Head of caudate nucleus (tissue), 42 donors: ENCODE measurements at regions not wholly inside any gene's neighbourhood (a gene's known extent, or its start where the extent isn't known, plus 50 kb on each side); places are given as distances from the start of the nearest gene placed in this dataset.
A peak's percentile ranks its signal among the peaks of the same experiment; 100 is the strongest.

Experiments
- DNase-seq, 42 donors: peaks; one replicate each; pipeline versions ENCODE4 v3.0.0 to v3.0.0-alpha.2; 2020 to 2021; ENCODE audit warnings: mixed read lengths in 7 of 42
- intact Hi-C: fragments of 100-400 bp; cut with DNase I; formaldehyde crosslinking; loops from one replicate; pipeline ENCODE4 v1.15.0; 2022

DNA sequence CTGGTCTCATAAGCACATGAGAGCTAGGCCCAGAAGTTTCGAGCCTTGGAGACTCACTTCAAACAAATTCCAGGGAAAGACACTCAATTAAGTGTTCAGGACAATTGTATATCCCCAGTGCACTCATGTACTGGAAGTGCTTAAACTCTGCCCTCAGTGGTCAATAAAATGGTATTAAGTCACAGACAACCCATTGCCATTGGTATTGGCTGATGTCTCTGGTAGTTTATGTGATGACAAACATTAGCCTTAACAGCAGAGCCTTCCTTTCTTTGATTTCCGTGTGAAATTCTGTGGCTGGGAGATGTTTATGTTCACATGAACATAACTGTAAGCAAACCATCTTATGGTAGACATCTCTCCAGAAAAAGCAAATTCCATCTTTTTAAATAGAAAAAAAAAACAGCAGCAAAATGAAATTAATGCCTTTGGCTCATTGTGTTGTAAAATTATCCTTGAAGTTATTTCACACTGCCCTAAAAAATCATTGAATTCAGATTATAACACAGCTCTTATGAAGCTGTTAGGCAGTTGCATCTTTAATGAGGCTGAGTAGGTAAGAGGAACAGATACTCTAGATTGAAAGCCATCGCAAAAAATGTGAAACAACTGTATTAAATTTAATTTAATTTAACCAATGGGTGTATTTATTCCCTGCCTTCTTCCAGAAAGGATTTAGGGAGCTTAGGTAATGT is 216.2 kb upstream of the PLEKHG7 start:
- DNase-seq: no peak
- intact Hi-C loops: no loop called here

DNA sequence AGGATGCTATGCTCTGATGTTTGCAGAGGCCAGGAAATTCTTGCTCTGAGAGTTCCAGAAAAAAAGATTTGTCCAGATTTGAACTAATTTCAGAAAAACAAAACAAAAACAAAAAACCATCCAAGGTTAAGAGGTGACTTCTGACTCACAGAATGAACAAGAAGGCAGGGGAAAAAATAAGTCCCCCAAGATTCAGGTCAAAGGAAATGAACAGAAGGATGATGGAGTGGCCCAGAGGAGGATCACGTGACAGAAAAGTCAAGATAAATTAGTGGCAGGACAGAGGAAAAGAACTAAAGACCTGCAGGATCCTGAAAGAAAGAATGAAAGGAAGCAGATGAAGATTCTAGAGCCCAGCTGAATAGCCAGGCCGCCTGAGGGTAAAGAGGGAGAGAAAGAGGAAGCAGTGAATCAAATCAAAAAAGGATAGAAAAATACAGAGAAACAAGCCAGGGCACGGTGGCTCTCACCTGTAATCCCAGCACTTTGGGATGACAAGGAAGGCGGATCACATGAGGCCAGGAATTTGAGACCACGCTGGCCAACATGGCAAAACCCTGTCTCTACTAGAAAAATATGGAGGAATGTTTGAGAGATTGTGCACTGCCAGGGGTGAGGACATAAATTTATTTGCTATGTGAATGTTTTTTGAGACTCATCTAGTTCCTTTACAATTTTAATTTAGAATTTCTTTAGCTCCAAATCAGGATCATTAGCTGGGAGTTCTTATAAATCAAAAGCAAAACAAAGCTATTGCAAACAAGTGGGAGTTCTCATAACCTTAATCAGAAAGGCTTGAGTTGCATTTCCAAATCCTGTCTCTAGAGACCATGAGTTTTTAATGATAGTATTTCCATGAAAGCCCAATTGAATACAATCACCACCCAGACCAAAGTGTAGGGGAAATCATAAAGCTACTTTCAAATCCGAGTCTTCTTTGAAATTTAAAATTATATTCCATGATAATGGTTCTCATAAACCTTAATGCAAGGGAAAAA is 217.1 kb upstream of the PLEKHG7 start:
- no peak for DNase-seq
- intact Hi-C loops: no loop called here

DNA sequence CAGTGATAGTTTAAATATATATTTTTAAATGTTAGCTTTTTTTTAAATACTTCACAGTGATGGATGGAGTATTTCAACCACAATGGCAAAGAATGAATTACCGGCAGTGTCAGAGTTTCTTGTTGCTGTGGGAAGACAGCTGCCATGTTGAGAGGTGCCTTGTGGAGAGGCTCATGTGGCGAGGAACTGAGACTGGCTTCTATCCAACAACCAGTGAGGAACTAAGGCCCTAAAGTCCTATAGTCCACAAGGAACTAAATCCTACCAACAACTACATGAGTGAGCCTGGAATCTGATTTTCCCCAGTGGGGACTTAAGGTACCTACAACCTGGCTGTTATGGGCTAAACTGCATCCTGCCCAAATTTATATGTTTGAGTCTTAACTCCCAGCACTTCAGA is 220.2 kb upstream of the PLEKHG7 start:
- intact Hi-C loops: no loop called here
- DNase-seq: peak in 1 of 42 donors; percentile 3

DNA sequence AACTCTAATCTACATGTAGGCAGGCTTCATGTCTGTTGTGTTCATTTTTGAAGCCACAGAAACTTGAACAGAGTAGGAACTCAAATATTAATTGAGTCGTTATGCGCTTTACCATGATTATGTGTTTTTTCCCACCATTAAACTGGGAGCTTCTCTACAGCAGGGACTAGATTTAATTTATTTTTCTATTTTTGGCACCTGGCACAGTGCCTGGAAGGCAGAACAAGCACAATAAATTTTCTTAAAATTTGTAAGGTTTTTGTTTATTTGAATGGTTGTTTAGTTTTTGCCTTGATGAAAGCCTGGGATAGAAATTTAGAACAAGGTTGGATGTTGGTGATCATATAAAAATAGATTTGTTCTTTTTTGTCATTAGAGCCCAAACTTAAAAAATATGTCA is 221.7 kb upstream of the PLEKHG7 start:
- no peak for DNase-seq

DNA sequence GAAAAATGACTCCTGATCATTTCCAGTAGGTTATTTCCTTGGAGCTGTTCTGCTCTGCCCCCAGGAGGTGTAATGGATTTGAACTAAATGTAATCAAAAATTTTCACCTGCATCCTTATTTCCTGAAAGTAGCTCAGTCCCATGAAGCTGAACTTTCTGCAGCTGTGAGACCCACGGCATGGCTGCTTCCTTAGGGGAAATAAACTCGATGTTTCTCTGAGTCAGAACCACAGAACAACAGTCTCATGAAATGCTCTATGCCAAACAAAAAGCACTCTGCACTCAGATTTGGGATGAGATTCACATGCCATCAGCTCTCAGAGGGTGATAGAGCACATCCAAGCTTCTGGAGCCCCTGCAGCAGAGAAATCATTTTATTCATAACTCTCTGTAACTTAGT is 224.1 kb upstream of the PLEKHG7 start:
- intact Hi-C loops: no loop called here
- no peak for DNase-seq

More for the DNA sequence above, 221.7 kb upstream of the PLEKHG7 start:
- intact Hi-C loops: no loop called here

DNA sequence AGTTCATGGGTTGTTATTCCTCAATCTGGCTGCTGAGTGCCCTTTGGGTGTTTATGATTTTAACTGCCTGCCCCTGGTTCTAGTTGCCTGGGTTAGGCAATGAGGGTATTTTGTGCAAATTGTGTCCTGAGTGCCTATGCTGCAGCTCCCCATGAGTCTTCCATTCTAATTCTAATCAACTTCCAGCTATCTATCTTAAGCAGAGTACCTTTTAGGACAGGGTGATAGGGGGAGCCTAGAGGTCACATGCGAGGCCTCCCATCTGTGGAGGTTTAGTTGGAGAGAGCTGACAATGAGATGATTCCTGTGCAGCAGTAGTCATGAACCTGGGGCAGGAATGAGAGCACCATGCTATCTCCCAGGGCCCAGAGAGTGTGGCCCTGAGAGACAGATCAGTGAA is 225.9 kb upstream of the PLEKHG7 start:
- intact Hi-C loops: no loop called here

DNA sequence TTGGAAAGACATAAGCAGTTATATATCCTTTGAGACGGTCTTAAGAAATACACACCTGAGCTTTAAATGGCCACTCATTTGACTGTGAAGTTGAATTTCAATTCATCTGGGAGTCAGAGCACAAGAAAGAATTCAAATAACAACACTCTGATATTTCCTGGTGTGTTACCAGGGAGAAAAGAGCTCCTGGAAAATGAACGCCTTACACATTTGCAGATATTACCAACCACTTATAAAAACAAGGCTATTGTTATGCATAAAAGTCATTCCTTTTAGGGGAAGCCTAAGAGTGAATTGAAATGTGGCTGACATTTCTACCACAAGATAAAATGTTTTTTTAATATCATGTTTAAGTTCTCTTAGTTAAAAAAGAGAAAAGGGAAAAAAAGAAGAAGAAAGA is 229.2 kb upstream of the PLEKHG7 start:
- DNase-seq: no peak
- intact Hi-C loops: no loop called here

More for the DNA sequence above, 225.9 kb upstream of the PLEKHG7 start:
- no peak for DNase-seq

DNA sequence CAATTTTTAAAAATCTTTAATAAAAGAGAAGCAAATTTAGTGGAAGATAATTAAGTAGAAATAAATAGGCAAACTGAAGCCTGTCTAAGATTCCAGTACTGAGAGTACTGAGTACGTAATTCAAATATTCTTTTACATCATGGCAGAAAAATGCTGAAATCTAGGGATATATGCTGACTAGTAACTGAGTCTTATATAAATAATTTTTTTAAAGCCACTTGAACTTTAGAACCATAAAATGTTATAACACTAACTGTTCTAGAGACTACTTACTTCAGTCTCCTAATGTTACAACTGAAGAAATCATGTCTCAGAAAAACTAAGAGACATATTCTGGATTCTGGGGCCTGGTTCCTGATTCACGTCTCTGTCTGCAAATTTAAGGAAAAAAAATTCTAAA is 230.6 kb upstream of the PLEKHG7 start:
- intact Hi-C loops: no loop called here
- DNase-seq: no peak

DNA sequence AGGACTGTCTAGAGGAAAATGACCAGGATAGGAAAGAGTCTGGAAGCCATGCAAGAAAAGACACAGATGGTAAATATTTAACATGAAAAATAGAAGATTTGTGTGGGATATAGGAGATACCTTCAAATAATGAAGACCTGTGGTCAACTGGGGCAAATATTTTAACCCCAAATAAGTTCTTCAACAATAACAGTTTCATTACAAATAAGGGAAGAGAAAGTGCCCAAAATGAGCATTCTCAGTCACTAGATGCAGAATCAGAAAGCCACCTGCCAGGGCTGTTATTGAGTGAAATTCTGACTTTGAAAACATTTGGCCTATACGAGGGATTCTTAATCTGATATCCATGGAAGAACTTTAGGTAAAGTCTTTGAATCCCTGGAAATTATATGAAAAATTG is 231.2 kb upstream of the PLEKHG7 start:
- DNase-seq: no peak
- intact Hi-C loops: no loop called here

DNA sequence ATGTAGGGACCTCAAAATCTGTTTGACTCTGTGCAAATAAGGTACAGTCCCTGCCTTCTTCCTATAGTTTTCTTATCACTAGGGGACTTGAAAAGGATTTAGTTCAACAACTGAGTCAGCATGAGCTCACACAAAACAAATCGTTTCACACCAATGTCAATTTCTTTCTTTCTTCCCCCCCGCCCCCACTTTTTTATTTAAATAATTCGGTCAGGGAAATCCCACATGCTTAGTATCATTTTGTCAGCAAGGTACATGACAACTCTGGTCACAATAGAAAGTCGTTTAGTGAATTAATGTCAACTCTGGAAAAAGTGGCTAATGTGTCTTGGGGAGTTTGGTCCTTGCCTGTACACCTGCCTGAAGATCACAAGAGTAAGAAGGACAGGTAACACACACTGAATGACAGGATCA is 232.2 kb upstream of the PLEKHG7 start:
- no peak for DNase-seq
- intact Hi-C loops: no loop called here

DNA sequence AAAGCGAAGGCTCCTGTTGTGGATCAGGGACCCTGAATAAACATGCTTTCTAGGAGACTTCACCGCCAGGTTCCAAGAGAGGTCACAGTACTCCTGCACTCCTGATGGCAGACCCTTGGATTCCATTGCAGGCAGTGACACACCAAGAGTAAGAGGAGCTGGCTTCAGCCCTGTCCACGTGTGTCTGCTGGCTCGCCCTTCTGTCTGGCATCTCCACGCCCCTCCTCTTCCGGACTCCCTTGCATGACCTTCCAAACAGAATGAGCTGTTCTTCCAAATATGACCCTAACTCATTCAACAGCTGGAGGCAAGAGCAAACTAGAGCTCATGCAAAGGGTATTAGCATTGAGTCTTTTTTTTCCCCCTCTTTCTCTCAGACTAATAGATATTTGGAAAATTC is 233.0 kb upstream of the PLEKHG7 start:
- DNase-seq: peak in 2 of 42 donors; percentile 8 to 17
- intact Hi-C loops: no loop called here

DNA sequence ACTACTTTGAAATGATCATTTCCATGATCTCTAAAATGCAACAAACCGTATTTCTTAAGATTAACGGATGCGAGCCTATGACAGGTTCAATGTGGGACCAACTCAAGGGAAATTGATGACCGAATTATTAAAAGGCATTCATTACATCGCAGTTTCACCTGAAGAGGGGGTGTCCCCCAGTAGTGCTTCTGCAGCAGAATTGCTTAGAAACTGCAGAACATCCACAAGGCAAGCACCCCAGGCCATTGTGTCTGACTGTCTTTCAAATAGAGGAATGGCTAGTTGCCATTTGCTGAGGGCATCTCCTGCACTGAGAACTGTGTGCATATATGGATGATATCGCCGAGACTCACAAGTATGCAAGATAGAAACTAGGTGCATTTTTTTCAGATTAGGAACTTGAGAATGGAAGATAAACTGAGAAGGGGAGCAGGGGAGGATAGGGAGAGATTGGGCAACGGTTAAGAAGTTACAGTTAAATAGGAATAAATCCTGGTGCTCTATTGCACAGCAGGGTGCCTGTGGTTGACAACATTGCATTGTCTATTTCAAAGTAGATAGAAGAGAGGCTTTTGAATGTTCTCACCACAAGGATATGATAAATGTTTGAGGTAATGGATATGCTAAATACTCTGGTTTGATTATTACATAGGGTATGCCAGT is 234.3 kb upstream of the PLEKHG7 start:
- no peak for DNase-seq

DNA sequence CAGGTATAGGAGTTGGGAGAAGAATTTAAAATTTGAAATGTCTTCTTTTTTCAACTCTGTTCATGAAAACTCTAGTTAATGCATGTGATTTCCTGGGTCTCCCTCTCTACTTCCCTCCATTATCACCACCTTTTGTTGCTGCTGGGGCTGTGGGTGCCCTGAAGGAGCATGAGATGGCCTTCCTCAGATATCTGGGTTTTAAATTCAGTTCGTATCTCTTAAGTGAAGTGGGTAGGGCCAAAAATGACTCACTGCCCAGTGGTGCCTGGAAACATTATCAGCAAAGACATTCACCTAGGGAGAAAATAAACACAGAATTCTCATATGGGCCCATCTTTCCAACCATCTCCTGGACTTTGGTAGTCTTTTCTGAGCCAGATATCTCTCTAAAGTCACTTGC is 234.9 kb upstream of the PLEKHG7 start:
- intact Hi-C loops: no loop called here
- no peak for DNase-seq

More for the DNA sequence above, 234.3 kb upstream of the PLEKHG7 start:
- intact Hi-C loops: no loop called here

DNA sequence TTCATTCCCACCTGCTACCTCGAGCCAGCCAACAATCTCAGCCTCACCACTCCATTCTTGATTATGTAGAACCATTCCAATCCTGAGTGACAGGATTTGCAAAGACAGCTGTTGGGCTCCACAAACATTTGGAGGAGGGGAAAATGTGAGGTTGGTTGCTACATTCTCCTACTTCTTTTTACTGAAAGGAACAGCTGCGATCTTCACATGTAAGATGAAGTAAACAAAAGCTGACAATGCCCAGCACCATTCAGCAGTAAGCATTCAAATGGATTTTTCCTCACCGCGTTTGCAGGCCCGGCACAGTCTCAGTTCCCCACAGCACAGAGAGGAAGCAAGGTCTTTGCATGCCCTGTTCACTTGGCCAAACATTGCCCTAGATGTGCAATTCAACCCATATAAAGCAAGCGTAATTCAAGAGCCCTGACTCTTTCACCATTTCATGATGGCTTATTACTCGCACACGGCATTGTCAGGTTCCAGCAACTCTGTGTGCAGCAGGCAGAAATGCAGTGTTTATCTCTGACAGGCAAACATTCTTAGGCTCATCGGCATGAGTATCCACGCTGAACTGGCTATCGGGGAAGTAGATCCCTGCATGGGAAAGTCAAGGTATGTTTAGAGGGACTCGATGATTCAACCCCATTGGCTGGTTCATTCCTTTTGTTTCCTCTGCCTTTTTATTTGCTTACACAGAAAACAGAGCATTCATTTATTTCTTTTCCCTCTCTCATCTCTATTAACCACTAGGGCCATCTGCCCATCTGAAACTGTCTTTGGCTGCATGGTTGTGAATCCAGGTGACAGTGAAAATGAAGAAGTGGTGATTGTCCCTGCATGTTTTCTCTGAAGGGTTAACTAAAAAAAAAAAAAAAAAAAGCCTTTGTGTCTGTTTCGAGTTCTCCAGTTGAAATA is 236.1 kb upstream of the PLEKHG7 start:
- DNase-seq: peak in 37 of 42 donors; percentile 13 to 59 (median 35)
- intact Hi-C loops: no loop called here

DNA sequence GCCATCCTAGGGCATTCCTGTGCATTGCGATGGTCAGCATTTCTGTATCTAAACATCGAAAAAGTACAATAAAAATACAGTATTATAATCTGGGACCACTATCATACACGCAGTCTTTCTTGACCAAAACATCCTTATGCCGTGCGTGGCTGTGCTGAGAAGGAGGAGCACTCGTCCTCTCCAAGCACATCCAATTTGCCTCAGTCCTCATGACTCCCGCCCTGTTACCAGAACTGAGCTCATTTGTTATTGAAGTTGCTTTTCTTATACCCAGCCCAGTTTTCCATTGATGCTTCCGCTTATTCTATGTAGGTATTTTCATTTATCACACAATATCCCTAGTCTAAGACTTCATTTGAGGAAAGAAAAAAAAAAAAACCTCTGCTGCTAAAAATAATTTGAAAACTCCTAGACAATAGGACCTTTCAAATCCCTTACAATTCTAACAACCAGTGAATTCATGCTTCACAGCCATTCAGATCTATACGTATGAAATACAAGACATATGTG is 236.9 kb upstream of the PLEKHG7 start:
- intact Hi-C loops: no loop called here
- no peak for DNase-seq

DNA sequence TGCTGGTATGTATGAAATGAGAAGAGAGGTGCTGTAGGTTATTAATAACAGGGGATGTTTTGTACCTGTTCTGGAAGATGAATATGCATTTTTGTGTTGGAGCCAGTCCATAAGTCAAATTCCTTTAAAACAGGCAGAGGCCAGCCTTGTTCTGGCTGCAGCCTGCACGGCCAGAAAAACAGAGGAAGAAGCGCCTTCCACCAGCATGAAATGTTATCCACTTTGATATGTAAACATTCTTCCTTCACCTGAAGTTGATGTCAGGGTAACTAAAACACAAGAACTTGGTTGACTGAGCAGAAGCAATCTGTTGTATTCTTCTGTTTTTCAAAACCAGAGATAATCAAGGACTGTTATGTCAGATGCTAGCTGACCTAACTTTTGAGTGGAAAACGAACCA is 237.9 kb upstream of the PLEKHG7 start:
- no peak for DNase-seq
- intact Hi-C loops: no loop called here

DNA sequence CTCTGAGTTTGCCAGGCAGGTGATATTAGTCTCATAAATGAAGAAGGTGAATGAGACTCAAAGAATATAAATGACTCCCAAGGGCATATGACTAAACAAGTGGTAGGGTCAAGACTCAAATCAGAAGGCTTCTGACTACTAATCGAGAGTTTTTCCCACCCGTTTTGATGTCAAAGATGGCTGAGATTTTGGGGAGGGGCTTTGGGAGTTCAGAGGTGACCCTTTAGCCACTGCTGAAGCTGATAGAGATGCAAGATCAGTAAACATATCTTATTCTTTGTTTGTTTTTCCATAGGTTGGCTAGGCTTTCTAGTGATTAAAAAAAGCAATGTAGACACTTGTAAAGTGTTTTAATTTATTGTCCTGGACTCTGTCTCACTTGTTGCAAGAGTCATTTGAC is 239.6 kb upstream of the PLEKHG7 start:
- no peak for DNase-seq
- intact Hi-C loops: no loop called here

DNA sequence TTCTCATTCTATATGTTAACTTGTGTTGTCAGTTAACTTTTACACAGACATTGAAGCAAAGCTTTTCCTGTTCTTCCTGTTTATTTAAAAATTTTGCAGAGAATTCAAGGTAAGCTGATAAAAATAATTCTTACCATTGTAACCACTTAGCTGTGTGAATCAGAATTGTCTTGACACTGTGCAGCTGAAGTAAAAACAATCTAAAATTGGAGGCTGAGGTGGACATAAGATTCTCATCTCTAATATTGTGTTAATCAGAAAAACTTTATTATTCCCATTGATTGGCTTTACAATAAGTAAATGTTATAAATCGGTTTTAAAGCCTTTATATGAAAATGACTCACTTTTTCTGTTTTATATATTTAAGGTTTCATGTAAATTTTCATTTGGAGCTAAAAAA is 240.3 kb upstream of the PLEKHG7 start:
- intact Hi-C loops: no loop called here
- no peak for DNase-seq

DNA sequence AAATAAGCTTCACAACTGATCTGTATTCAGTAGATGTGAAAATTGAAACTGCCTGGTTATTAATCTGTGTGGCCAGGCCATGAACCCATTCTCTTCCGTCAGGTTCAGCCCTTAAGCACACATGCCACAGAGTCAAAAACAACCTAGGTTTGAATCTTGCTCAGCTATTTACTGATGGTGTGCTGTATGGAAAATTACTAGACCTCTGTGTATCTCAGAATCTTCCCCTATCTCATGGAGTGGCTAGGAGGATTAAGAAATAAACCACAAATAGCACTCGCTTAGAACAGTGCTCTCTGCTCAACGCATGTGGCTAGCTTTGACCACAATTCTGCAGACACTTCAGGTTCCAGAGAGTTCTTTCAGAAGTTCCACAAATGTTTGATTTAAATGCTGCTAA is 240.7 kb upstream of the PLEKHG7 start:
- intact Hi-C loops: no loop called here
- no peak for DNase-seq
